ENCODE measurements at regions not wholly inside any gene's neighbourhood (a gene's known extent, or its start where the extent isn't known, plus 50 kb on each side); places are given as distances from the start of the nearest gene placed in this dataset.

DNA sequence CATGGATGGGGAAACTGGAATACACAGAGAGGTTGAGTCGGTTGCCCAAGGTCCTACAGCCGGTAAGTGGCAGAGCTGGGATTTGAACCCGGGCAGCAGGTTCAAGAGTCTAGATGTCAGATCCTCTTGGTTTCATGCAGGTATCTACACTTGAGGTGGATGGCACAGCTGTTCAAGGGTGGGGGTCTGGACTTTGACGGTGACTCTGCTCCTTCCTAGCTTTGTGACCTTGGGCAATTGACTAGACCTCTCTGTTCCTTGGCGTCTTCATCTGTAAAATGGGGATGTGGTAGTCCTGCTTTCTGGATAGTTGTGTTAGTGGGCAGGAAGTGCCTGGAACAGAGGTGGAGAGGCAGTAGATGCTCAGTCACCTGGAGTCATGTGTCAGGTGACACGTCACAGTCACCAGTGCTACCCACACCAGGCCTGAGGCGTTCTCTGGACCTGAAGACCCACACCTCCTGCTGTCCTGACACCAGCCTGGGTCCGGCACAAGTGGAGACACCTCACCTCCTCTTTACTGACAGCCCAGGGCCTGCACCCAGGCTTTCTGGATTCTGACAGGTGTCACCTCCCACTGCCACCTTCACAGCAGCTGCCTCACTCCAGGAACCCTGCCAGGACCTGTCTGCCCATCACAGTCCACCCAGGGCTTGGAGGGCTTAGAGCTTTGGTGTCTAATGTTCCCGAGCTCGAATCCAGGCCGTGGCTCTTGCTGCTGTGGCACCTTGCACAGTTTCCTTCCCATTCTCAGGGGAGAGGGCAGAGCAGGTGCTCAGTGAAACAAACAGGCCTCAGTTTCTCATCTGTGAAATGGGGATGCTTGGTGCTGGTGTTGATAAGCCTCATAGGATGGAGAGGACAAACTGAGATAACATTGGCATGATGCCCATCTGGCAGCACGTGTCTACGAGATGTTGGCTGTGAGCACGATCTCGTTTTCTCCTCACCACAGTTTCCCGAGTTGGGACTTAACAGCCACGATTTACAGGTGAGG is 83.2 kb upstream of the RUNX3 start:
- H2AFZ ChIP-seq (ENCODE audit: low read length), result no peak overlapping the region
- DNase-seq (ENCODE audit: low spot score), result no peak
- ChIA-PET CTCF (ENCODE audit: unreplicated experiment) (no interaction called here), POLR2A (no interaction called here)
- no peak overlapping the region for H3K27ac ChIP-seq (ENCODE audit: low read depth, low read length, poor library complexity, severe bottlenecking)
- H3K4me2 ChIP-seq (ENCODE audit: low read length), result no peak overlapping the region
- intact Hi-C loops (cut with micrococcal nuclease; ENCODE audit: unreplicated experiment), result no loop called here
- no peaks in the 10 kb centered on the region for H3K4me1 ChIP-seq (ENCODE audit: insufficient read depth, low read length, poor library complexity, severe bottlenecking)
- no peaks in the 10 kb centered on the region for H4K20me1 ChIP-seq (ENCODE audit: insufficient read depth, low read length)
- no peak overlapping the region for H3K4me3 ChIP-seq (ENCODE audit: low read depth, low read length, poor library complexity, severe bottlenecking)
- TF ChIP-seq EZH2phosphoT487 (IDR thresholded peaks at IDR 0.05; ENCODE audit: borderline replicate concordance, low read depth, low read length), result no peak
- TF ChIP-seq, protein P1, sequence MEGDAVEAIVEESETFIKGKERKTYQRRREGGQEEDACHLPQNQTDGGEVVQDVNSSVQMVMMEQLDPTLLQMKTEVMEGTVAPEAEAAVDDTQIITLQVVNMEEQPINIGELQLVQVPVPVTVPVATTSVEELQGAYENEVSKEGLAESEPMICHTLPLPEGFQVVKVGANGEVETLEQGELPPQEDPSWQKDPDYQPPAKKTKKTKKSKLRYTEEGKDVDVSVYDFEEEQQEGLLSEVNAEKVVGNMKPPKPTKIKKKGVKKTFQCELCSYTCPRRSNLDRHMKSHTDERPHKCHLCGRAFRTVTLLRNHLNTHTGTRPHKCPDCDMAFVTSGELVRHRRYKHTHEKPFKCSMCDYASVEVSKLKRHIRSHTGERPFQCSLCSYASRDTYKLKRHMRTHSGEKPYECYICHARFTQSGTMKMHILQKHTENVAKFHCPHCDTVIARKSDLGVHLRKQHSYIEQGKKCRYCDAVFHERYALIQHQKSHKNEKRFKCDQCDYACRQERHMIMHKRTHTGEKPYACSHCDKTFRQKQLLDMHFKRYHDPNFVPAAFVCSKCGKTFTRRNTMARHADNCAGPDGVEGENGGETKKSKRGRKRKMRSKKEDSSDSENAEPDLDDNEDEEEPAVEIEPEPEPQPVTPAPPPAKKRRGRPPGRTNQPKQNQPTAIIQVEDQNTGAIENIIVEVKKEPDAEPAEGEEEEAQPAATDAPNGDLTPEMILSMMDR (conservative IDR thresholded peaks at IDR 0.05; ENCODE audit: low read length), result no peak
- H3K9me2 ChIP-seq (ENCODE audit: insufficient read depth, low read length), result no peaks in the 10 kb centered on the region
- no peaks in the 10 kb centered on the region for H3K9me3 ChIP-seq (ENCODE audit: low read length)
- H3K79me2 ChIP-seq (ENCODE audit: insufficient read depth, low read depth, low read length), result no peaks in the 10 kb centered on the region
- no peaks in the 10 kb centered on the region for H3K36me3 ChIP-seq (ENCODE audit: insufficient read depth, low read length)
- BruUV-seq (replicated peaks), result no TSS peak

DNA sequence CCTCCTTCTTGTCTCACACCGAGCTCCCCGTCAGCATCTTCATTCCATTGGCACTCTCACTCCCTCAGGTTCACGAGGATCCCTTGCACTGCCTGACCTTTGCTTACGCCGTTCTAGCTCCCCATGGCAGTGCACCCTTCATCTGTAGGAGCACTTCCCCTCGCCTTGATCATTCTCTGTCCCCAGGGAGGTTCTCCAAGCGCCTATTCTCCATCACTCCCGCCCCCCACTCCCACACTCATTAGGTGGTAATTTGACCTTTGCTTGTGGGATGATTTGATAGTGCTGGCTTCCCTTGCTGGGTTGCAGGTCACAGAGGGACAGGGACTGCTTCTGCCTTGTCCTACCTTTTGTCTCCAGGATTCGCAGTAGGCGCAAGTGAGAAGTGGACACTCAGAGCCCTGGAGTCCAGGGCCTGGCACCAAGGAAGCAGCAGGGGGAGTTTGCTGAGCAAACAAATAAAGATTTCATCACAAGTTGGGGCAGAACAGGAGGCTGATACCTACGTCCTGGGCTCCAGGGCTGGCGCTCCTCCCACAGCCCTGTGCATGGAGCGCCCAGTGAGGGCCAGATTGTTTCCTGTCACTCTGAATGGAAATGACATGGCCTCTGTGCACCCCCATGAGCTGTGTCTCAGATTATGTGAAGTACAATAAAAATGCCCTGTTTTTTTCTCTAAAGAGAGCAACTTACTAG is 82.0 kb upstream of the RUNX3 start:
- Histone ChIP-seq H3K9me3 (ENCODE audit: low read length) (no peaks in the 10 kb centered on the region), H3K27ac (ENCODE audit: low read depth, low read length, poor library complexity, severe bottlenecking) (no peak overlapping the region), H3K4me1 (ENCODE audit: insufficient read depth, low read length, poor library complexity, severe bottlenecking) (no peaks in the 10 kb centered on the region), H2AFZ (ENCODE audit: low read length) (no peak overlapping the region), H3K79me2 (ENCODE audit: insufficient read depth, low read depth, low read length) (no peaks in the 10 kb centered on the region), H3K4me3 (ENCODE audit: low read depth, low read length, poor library complexity, severe bottlenecking) (no peak overlapping the region), H3K36me3 (ENCODE audit: insufficient read depth, low read length) (no peaks in the 10 kb centered on the region), H3K9me2 (ENCODE audit: insufficient read depth, low read length) (no peaks in the 10 kb centered on the region), H4K20me1 (ENCODE audit: insufficient read depth, low read length) (no peaks in the 10 kb centered on the region), H3K4me2 (ENCODE audit: low read length) (no peak overlapping the region)
- DNase-seq (ENCODE audit: low spot score), result no peak
- no TSS peak for BruUV-seq (replicated peaks)
- intact Hi-C loops (cut with micrococcal nuclease; ENCODE audit: unreplicated experiment), result no loop called here
- CTCF ChIA-PET (ENCODE audit: unreplicated experiment), result no interaction called here
- POLR2A ChIA-PET, result no interaction called here
- TF ChIP-seq, protein P1 (conservative IDR thresholded peaks at IDR 0.05; ENCODE audit: low read length), result no peak
- TF ChIP-seq EZH2phosphoT487 (IDR thresholded peaks at IDR 0.05; ENCODE audit: borderline replicate concordance, low read depth, low read length), result no peak
